Activated B cell treated with CpG ODN at 0.5 μM for 24 hours (primary cell): ENCODE measurements at regions not wholly inside any gene's neighbourhood (a gene's known extent, or its start where the extent isn't known, plus 50 kb on each side); places are given as distances from the start of the nearest gene placed in this dataset.

Experiments used
- ATAC-seq: fragments of 200-7000 bp; cut with Tn5 transposase; one replicate; pipeline ENCODE4 v1.10.0; 2021; ENCODE audit warnings: low read depth, mild to moderate bottlenecking, moderate library complexity
- CTCF ChIA-PET: fragments of 350-600 bp; sonication (Branson Sonifier 250); formaldehyde crosslinking; loops from one replicate; lab custom pipeline; 2021; ENCODE audit warnings: antibody characterized with exemption; lab: Charles Lee
- POLR2A ChIA-PET: fragments of 350-600 bp; sonication (Branson Sonifier 250); formaldehyde crosslinking; loops from one replicate; lab custom pipeline; 2021; ENCODE audit warnings: antibody characterized with exemption; lab: Charles Lee
- DNase-seq: peaks from one replicate; pipeline ENCODE4 v3.0.0; 2022
- H3K27ac Mint-ChIP-seq: one replicate; pipeline ENCODE4 v1.8.0; 2020; ENCODE audit warnings: mixed read lengths
- H3K27me3 Mint-ChIP-seq: one replicate; pipeline ENCODE4 v1.8.0; 2021; ENCODE audit warnings: mixed read lengths
- H3K36me3 Mint-ChIP-seq: one replicate; pipeline ENCODE4 v1.8.0; 2021; ENCODE audit warnings: low read depth, mixed read lengths
- H3K4me1 Mint-ChIP-seq: one replicate; pipeline ENCODE4 v1.8.0; 2021; ENCODE audit warnings: mixed read lengths
- H3K4me3 Mint-ChIP-seq: one replicate; pipeline ENCODE4 v1.8.0; 2020; ENCODE audit warnings: mild to moderate bottlenecking, mixed read lengths
- H3K9me3 Mint-ChIP-seq: one replicate; pipeline ENCODE4 v1.8.0; 2020; ENCODE audit warnings: mixed read lengths
- CTCF ChIP-seq: fragments of 200-600 bp; IDR thresholded peaks from one replicate; pipeline ENCODE4 v1.8.0; 2022; ENCODE audit warnings: antibody characterized with exemption, mild to moderate bottlenecking
- intact Hi-C: fragments of 100-400 bp; cut with micrococcal nuclease; formaldehyde crosslinking; loops from one replicate; pipeline ENCODE4 v1.15.1; 2024

- no peak overlapping the region for H3K4me3 Mint-ChIP-seq
- POLR2A ChIA-PET: no interaction called here
- no peaks in the 10 kb centered on the region for H3K9me3 Mint-ChIP-seq
- H3K27me3 Mint-ChIP-seq: no peaks in the 10 kb centered on the region
- no peak for TF ChIP-seq CTCF
- ATAC-seq (no peak), DNase-seq (no peak)
- H3K4me1 Mint-ChIP-seq: no peaks in the 10 kb centered on the region
- H3K36me3 Mint-ChIP-seq: peaks cover 10% of the 10 kb centered on the region
- intact Hi-C loops: no loop called here
- CTCF ChIA-PET: no interaction called here
- H3K27ac Mint-ChIP-seq: no peak overlapping the region
These were observed 85.8 kb upstream of the TIAM2 start for GRCh38 chr6:154909311-154909710.

GRCh38 chr6:154909821-154910220 lies 85.3 kb upstream of the TIAM2 start:
- H3K27ac Mint-ChIP-seq: no peak overlapping the region
- no peak for ATAC-seq
- H3K4me1 Mint-ChIP-seq: no peaks in the 10 kb centered on the region
- no peaks in the 10 kb centered on the region for H3K27me3 Mint-ChIP-seq
- no peaks in the 10 kb centered on the region for H3K9me3 Mint-ChIP-seq
- TF ChIP-seq CTCF: no peak
- ChIA-PET POLR2A (no interaction called here), CTCF (no interaction called here)
- H3K36me3 Mint-ChIP-seq: peaks cover 9% of the 10 kb centered on the region
- no peak for DNase-seq
- no peak overlapping the region for H3K4me3 Mint-ChIP-seq
- intact Hi-C loops: no loop called here

- POLR2A ChIA-PET: no interaction called here
- no peaks in the 10 kb centered on the region for H3K9me3 Mint-ChIP-seq
- CTCF ChIA-PET: no interaction called here
These were observed 80.8 kb upstream of the TIAM2 start for GRCh38 chr6:154914288-154914687.

GRCh38 chr6:154916857-154917256 lies 78.3 kb upstream of the TIAM2 start:
- Mint-ChIP-seq H3K4me1 (peaks cover 9% of the 10 kb centered on the region), H3K4me3 (no peak overlapping the region), H3K9me3 (no peaks in the 10 kb centered on the region), H3K27me3 (no peaks in the 10 kb centered on the region), H3K36me3 (peaks cover 2% of the 10 kb centered on the region), H3K27ac (no peak overlapping the region)
- intact Hi-C loops: no loop called here
- CTCF ChIA-PET: no interaction called here
- ATAC-seq: no peak
- POLR2A ChIA-PET: no interaction called here
- TF ChIP-seq CTCF: no peak
- no peak for DNase-seq

More at GRCh38 chr6:154914288-154914687, 80.8 kb upstream of the TIAM2 start:
- no peak for DNase-seq
- Mint-ChIP-seq H3K36me3 (peaks cover 4% of the 10 kb centered on the region), H3K27ac (no peak overlapping the region), H3K27me3 (no peaks in the 10 kb centered on the region), H3K4me3 (no peak overlapping the region), H3K4me1 (no peaks in the 10 kb centered on the region)
- no peak for ATAC-seq
- intact Hi-C loops: no loop called here
- TF ChIP-seq CTCF: no peak

- DNase-seq (no peak), ATAC-seq (no peak)
- no peak for TF ChIP-seq CTCF
- Mint-ChIP-seq H3K27ac (no peak overlapping the region), H3K9me3 (no peaks in the 10 kb centered on the region), H3K36me3 (peaks cover 2% of the 10 kb centered on the region), H3K4me1 (peaks cover 9% of the 10 kb centered on the region), H3K27me3 (no peaks in the 10 kb centered on the region), H3K4me3 (no peak overlapping the region)
- ChIA-PET CTCF (no interaction called here), POLR2A (no interaction called here)
- intact Hi-C loops: no loop called here
These were observed 77.2 kb upstream of the TIAM2 start for GRCh38 chr6:154917941-154918340.
